Endothelial cell (in vitro differentiated cells): ENCODE measurements at regions not wholly inside any gene's neighbourhood (a gene's known extent, or its start where the extent isn't known, plus 50 kb on each side); places are given as distances from the start of the nearest gene placed in this dataset.

Source experiments
- DNase-seq: peaks from one replicate; pipeline ENCODE4 v3.0.0; 2021; ENCODE audit warnings: low spot score
- H3K27ac Mint-ChIP-seq: one replicate; pipeline ENCODE4 v1.8.0; 2021; ENCODE audit warnings: mixed read lengths, inconsistent platforms; ENCODE audit not compliant: unreplicated experiment
- H3K27me3 Mint-ChIP-seq: one replicate; pipeline ENCODE4 v1.8.0; 2021; ENCODE audit warnings: mild to moderate bottlenecking, moderate library complexity, mixed read lengths, inconsistent platforms; ENCODE audit not compliant: unreplicated experiment
- H3K36me3 Mint-ChIP-seq: one replicate; pipeline ENCODE4 v1.8.0; 2021; ENCODE audit warnings: mild to moderate bottlenecking, low read depth, mixed read lengths, inconsistent platforms; ENCODE audit not compliant: unreplicated experiment
- H3K4me1 Mint-ChIP-seq: one replicate; pipeline ENCODE4 v1.8.0; 2021; ENCODE audit warnings: mild to moderate bottlenecking, mixed read lengths, inconsistent platforms; ENCODE audit not compliant: unreplicated experiment
- H3K4me3 Mint-ChIP-seq: one replicate; pipeline ENCODE4 v1.8.0; 2021; ENCODE audit warnings: mild to moderate bottlenecking, mixed read lengths, inconsistent platforms; ENCODE audit not compliant: unreplicated experiment
- H3K9me3 Mint-ChIP-seq: one replicate; pipeline ENCODE4 v1.8.0; 2021; ENCODE audit warnings: mixed read lengths, inconsistent platforms; ENCODE audit not compliant: unreplicated experiment
- CTCF ChIP-seq: fragments of 200-600 bp; sonication (generic); IDR thresholded peaks from one replicate; pipeline ENCODE4 v1.5.0; 2021; ENCODE audit warnings: antibody characterized with exemption; ENCODE audit not compliant: unreplicated experiment

- Mint-ChIP-seq H3K36me3 (peaks cover 7% of the 10 kb centered on the region), H3K9me3 (no peaks in the 10 kb centered on the region), H3K4me1 (peaks cover 4% of the 10 kb centered on the region), H3K27ac (no peak overlapping the region), H3K4me3 (no peak overlapping the region), H3K27me3 (peaks cover 7% of the 10 kb centered on the region)
- no peak for DNase-seq
- TF ChIP-seq CTCF = no peak
Observed at GRCh38 chr14:101004954-101005353, 101.4 kb upstream of the RTL1 start.

GRCh38 chr14:101005447-101005846 lies 101.9 kb upstream of the RTL1 start:
- peaks cover 4% of the 10 kb centered on the region for H3K4me1 Mint-ChIP-seq
- H3K4me3 Mint-ChIP-seq = no peak overlapping the region

GRCh38 chr14:101006008-101006407 lies 102.5 kb upstream of the RTL1 start:
- Mint-ChIP-seq H3K27me3 (peaks cover 7% of the 10 kb centered on the region), H3K36me3 (peaks cover 7% of the 10 kb centered on the region), H3K27ac (no peak overlapping the region), H3K9me3 (no peaks in the 10 kb centered on the region), H3K4me1 (peaks cover 4% of the 10 kb centered on the region), H3K4me3 (no peak overlapping the region)
- TF ChIP-seq CTCF = no peak
- no peak for DNase-seq

More at GRCh38 chr14:101005447-101005846, 101.9 kb upstream of the RTL1 start:
- peaks cover 7% of the 10 kb centered on the region for H3K27me3 Mint-ChIP-seq
- no peaks in the 10 kb centered on the region for H3K9me3 Mint-ChIP-seq
- no peak overlapping the region for H3K27ac Mint-ChIP-seq
- no peak for DNase-seq
- peaks cover 7% of the 10 kb centered on the region for H3K36me3 Mint-ChIP-seq
- TF ChIP-seq CTCF = no peak

- TF ChIP-seq CTCF = no peak
- H3K4me3 Mint-ChIP-seq = no peak overlapping the region
- peaks cover 4% of the 10 kb centered on the region for H3K4me1 Mint-ChIP-seq
- no peaks in the 10 kb centered on the region for H3K9me3 Mint-ChIP-seq
- no peak overlapping the region for H3K27ac Mint-ChIP-seq
- peaks cover 7% of the 10 kb centered on the region for H3K27me3 Mint-ChIP-seq
- H3K36me3 Mint-ChIP-seq = peaks cover 7% of the 10 kb centered on the region
- DNase-seq = no peak
Observed at GRCh38 chr14:101007004-101007614, 103.6 kb upstream of the RTL1 start.

- Mint-ChIP-seq H3K27me3 (peaks cover 7% of the 10 kb centered on the region), H3K4me3 (no peak overlapping the region), H3K27ac (no peak overlapping the region), H3K4me1 (peaks cover 4% of the 10 kb centered on the region), H3K36me3 (peaks cover 4% of the 10 kb centered on the region), H3K9me3 (no peaks in the 10 kb centered on the region)
- no peak for DNase-seq
- no peak for TF ChIP-seq CTCF
Observed at GRCh38 chr14:101007765-101008164, 104.2 kb upstream of the RTL1 start.
